ENCODE measurements at regions not wholly inside any gene's neighbourhood (a gene's known extent, or its start where the extent isn't known, plus 50 kb on each side); places are given as distances from the start of the nearest gene placed in this dataset.
"Not testable (repeated sequence)": the region's sequence is repeated elsewhere in the genome, so short reads cannot be mapped to it uniquely, and the experiment has no call there.

DNA sequence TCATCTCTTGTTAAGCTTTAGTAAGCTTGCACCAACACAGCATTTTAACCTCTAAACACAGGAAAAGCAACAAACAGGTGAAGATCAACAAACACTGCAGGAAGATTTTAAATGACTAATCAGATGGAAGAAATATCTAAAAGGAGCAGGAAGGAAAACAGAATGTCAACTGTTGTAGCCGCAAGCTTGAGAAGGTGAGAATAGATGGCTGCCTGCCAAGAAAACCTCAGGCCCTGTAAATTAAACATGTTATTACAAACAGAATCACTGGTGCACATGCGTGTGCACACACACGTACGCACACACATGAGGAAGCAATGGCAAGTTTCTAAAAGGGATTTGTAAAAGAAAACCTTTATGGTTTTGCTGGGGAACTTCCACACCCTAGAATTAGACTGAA is 257.8 kb upstream of the GALNT5 start:
- Histone ChIP-seq H3F3A (ENCODE audit: insufficient read depth) (no peaks in the 10 kb centered on the region), H3K4me1 (ENCODE audit: insufficient read depth) (no peaks in the 10 kb centered on the region), H3K79me2 (ENCODE audit: insufficient read depth) (no peaks in the 10 kb centered on the region), H3K27me3 (replicated peaks; ENCODE audit: insufficient read depth) (no peaks in the 10 kb centered on the region), H3K9ac (no peak overlapping the region), H4K20me1 (ENCODE audit: insufficient read depth) (no peaks in the 10 kb centered on the region), H3K27ac (no peak overlapping the region), H3K9me3 (ENCODE audit: low read depth) (no peaks in the 10 kb centered on the region), H2AFZ (no peak overlapping the region), H3K4me2 (ENCODE audit: unreplicated experiment) (no peak overlapping the region), H3K4me3 (no peak overlapping the region), H3K9me2 (ENCODE audit: insufficient read depth) (no peaks in the 10 kb centered on the region), H3K36me3 (ENCODE audit: low read depth) (no peaks in the 10 kb centered on the region)
- in situ Hi-C loops (cut with MboI) = no loop called here
- no peak for TF ChIP-seq EZH2phosphoT487 (IDR thresholded peaks at IDR 0.05; ENCODE audit: insufficient read depth, low read depth)
- no peak for TF ChIP-seq EZH2 (IDR thresholded peaks at IDR 0.05; ENCODE audit: insufficient read depth, poor library complexity, severe bottlenecking)
- WGBS, 2 experiments (ENCODE audit: low coverage in 1 of 2, low lambda C conversion rate in 2 of 2, missing lambda C conversion rate in 2 of 2) = 88 to 94% methylated on average over 4 of the region's 4 CpGs
- no peak for DNase-seq

DNA sequence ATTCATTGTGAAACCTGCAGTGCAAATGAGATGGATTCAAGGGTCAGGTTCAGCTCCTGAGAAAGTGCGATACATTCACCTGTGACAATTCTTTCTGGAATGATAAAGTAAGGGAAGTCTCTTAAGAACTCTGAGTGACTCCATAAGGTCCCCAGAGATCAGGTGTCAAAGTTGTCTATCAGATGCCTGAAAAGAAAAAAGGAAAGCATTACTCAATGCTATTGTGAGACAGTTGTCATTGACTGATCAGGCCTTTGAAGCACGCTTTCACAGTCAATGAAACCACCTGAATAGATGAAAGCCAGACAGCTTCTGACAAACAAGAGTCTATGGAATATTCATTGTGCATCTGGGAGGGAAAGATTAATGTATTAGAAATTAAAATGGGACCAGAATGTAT is 252.7 kb upstream of the GALNT5 start:
- Histone ChIP-seq H3F3A (ENCODE audit: insufficient read depth) (no peaks in the 10 kb centered on the region), H3K9ac (no peak overlapping the region), H3K4me1 (ENCODE audit: insufficient read depth) (no peaks in the 10 kb centered on the region), H3K9me3 (ENCODE audit: low read depth) (no peaks in the 10 kb centered on the region), H3K36me3 (ENCODE audit: low read depth) (no peaks in the 10 kb centered on the region), H3K79me2 (ENCODE audit: insufficient read depth) (no peaks in the 10 kb centered on the region), H2AFZ (no peak overlapping the region), H3K4me3 (no peak overlapping the region), H3K4me2 (ENCODE audit: unreplicated experiment) (no peak overlapping the region), H3K9me2 (ENCODE audit: insufficient read depth) (no peaks in the 10 kb centered on the region), H4K20me1 (ENCODE audit: insufficient read depth) (no peaks in the 10 kb centered on the region), H3K27me3 (replicated peaks; ENCODE audit: insufficient read depth) (no peaks in the 10 kb centered on the region), H3K27ac (no peak overlapping the region)
- no peak for TF ChIP-seq EZH2phosphoT487 (IDR thresholded peaks at IDR 0.05; ENCODE audit: insufficient read depth, low read depth)
- TF ChIP-seq EZH2 (IDR thresholded peaks at IDR 0.05; ENCODE audit: insufficient read depth, poor library complexity, severe bottlenecking) = no peak
- DNase-seq = no peak
- 64 to 70% methylated on average over 2 of the region's 2 CpGs for WGBS, 2 experiments (ENCODE audit: low coverage in 1 of 2, low lambda C conversion rate in 2 of 2, missing lambda C conversion rate in 2 of 2)
- in situ Hi-C loops (cut with MboI) = no loop called here

DNA sequence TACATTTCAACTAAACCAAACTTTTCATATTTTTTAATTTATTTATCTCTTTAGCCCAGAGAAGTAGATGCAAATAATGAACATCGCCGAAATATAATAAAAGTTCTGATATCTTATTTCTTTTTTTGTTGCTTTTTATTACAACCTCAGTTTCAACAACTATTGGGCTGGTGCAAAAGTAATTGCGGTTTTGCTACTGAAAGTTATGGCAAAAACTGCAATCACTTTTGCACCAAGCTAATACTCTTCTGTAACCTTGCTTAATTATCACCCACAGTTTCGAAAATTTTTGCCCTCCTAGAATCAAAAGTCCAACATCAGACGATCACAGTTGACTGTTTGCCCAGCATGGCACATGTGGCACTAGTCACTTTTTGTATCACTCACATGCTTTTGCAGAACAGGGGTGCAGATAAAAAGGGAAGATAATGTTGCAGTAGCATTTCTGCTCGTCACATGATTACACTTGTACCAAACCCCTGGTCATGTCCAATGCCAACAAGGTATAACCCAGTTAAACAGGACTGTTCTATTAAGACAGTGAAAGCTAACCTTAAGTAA is 242.4 kb upstream of the GALNT5 start:
- in situ Hi-C loops (cut with MboI) = no loop called here
- no peak overlapping the region for H3K4me3 ChIP-seq
- no peak for DNase-seq
- no peak overlapping the region for H3K9ac ChIP-seq
- H3K36me3 ChIP-seq (ENCODE audit: low read depth) = no peaks in the 10 kb centered on the region
- H2AFZ ChIP-seq = no peak overlapping the region
- H3K27me3 ChIP-seq (replicated peaks; ENCODE audit: insufficient read depth) = no peaks in the 10 kb centered on the region
- no peaks in the 10 kb centered on the region for H3K79me2 ChIP-seq (ENCODE audit: insufficient read depth)
- WGBS, 2 experiments (ENCODE audit: low coverage in 1 of 2, low lambda C conversion rate in 2 of 2, missing lambda C conversion rate in 2 of 2) = 72 to 76% methylated on average over 6 of the region's 6 CpGs
- H3K4me1 ChIP-seq (ENCODE audit: insufficient read depth) = no peaks in the 10 kb centered on the region
- H3K4me2 ChIP-seq (ENCODE audit: unreplicated experiment) = no peak overlapping the region
- no peaks in the 10 kb centered on the region for H3K9me2 ChIP-seq (ENCODE audit: insufficient read depth)
- no peaks in the 10 kb centered on the region for H4K20me1 ChIP-seq (ENCODE audit: insufficient read depth)
- no peak for TF ChIP-seq EZH2phosphoT487 (IDR thresholded peaks at IDR 0.05; ENCODE audit: insufficient read depth, low read depth)
- no peak for TF ChIP-seq EZH2 (IDR thresholded peaks at IDR 0.05; ENCODE audit: insufficient read depth, poor library complexity, severe bottlenecking)
- no peak overlapping the region for H3K27ac ChIP-seq
- H3K9me3 ChIP-seq (ENCODE audit: low read depth) = no peaks in the 10 kb centered on the region
- H3F3A ChIP-seq (ENCODE audit: insufficient read depth) = no peaks in the 10 kb centered on the region

DNA sequence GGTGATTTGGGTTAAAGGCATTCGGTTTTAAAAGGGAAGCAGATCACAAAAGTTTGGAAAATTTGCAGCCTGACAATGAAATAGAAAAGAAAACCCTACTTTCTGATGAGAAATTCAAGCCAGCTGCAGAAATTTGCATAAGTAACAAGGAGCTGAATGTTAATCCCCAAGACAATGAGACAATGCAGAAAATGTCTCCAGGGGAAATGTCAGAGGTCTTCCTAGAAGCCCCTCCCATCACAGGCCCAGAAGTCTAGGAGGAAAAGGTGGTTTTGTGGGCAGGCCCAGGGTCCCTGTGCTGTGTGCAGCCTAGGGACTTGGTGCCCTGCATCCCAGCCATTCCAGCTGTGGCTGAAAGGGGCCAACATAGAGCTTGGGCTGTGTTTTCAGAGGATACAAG is 234.2 kb upstream of the GALNT5 start:
- H3K36me3 ChIP-seq (ENCODE audit: low read depth); H4K20me1 ChIP-seq (ENCODE audit: insufficient read depth); H3K9me3 ChIP-seq (ENCODE audit: low read depth); H3F3A ChIP-seq (ENCODE audit: insufficient read depth); H3K4me1 ChIP-seq (ENCODE audit: insufficient read depth); H3K4me2 ChIP-seq (ENCODE audit: unreplicated experiment); H3K27me3 ChIP-seq (replicated peaks; ENCODE audit: insufficient read depth); H3K4me3 ChIP-seq; H3K27ac ChIP-seq; H2AFZ ChIP-seq; H3K9me2 ChIP-seq (ENCODE audit: insufficient read depth); in situ Hi-C loops (cut with MboI); DNase-seq; H3K9ac ChIP-seq; H3K79me2 ChIP-seq (ENCODE audit: insufficient read depth): not testable (repeated sequence)
- whole genome bisulfite sequencing, 2 experiments (ENCODE audit: low coverage in 1 of 2, low lambda C conversion rate in 2 of 2, missing lambda C conversion rate in 2 of 2) = 18 to 23% methylated on average over 1 of the region's 1 CpG

DNA sequence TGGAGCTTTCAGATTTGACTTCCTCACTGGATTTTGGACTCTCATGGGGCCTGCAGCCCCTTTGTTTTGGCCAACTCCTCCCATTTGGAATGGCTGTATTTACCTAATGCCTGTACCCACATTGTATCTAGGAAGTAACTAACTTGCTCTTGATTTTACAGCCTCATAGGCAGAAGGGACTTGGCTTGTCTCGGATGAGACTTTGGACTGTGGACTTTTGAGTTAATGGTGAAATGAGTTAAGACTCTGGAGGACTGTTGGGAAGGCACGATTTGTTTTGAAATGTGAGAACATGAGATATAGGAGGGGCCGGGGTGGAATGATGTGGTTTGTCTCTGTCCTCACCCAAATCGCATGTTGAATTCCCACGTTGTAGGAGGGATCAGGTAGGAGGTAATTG is 233.4 kb upstream of the GALNT5 start:
- no peak overlapping the region for H3K4me3 ChIP-seq
- no peak for DNase-seq
- no peaks in the 10 kb centered on the region for H3K27me3 ChIP-seq (replicated peaks; ENCODE audit: insufficient read depth)
- no peaks in the 10 kb centered on the region for H3K9me2 ChIP-seq (ENCODE audit: insufficient read depth)
- TF ChIP-seq EZH2phosphoT487 (IDR thresholded peaks at IDR 0.05; ENCODE audit: insufficient read depth, low read depth) (no peak), EZH2 (IDR thresholded peaks at IDR 0.05; ENCODE audit: insufficient read depth, poor library complexity, severe bottlenecking) (no peak)
- H3K36me3 ChIP-seq (ENCODE audit: low read depth) = no peaks in the 10 kb centered on the region
- no peak overlapping the region for H3K4me2 ChIP-seq (ENCODE audit: unreplicated experiment)
- no peak overlapping the region for H2AFZ ChIP-seq
- no peaks in the 10 kb centered on the region for H3K9me3 ChIP-seq (ENCODE audit: low read depth)
- H4K20me1 ChIP-seq (ENCODE audit: insufficient read depth) = no peaks in the 10 kb centered on the region
- in situ Hi-C loops (cut with MboI) = no loop called here
- no peak overlapping the region for H3K27ac ChIP-seq
- H3F3A ChIP-seq (ENCODE audit: insufficient read depth) = no peaks in the 10 kb centered on the region
- no peak overlapping the region for H3K9ac ChIP-seq
- H3K4me1 ChIP-seq (ENCODE audit: insufficient read depth) = no peaks in the 10 kb centered on the region
- 69 to 77% methylated on average over 5 of the region's 5 CpGs for WGBS, 2 experiments (ENCODE audit: low coverage in 1 of 2, low lambda C conversion rate in 2 of 2, missing lambda C conversion rate in 2 of 2)
- H3K79me2 ChIP-seq (ENCODE audit: insufficient read depth) = no peaks in the 10 kb centered on the region
